ENCODE measurements at regions not wholly inside any gene's neighbourhood (a gene's known extent, or its start where the extent isn't known, plus 50 kb on each side); places are given as distances from the start of the nearest gene placed in this dataset.

DNA sequence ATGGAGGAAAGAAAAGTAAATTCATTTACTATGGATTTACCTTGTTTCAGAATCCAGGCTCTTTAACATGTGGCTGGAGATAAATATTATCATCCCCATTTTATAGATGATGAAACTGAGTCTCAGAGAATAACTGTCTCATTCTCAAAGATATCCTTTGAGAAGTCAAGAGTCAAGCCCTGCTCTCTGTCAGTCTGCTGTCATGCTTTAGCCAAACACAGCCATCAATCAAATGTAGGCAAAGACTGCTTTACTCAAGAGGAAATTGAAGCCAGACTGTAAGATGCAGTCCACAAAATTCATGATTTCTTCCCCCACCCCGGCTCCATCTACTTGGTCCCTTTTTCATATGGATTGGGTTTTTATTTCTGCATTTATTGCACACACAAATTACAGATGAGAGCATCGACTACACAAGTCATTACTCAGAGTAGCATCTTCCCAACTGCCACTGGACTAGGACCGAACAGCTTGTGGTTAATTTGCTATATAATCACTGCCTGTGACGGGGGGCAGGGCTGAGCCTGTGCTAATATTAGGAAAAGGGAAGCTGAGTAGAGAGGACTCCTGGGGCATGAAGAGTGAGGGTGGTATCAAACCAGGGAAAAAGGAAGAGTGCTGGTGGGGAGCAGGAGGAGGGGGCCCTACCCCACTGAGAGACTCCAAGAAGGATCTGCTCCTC lies 102.7 kb upstream of the TOP1 start:
- CTCF ChIA-PET = no interaction called here
- dilution Hi-C loops (cut with MboI; ENCODE audit: extremely low pct_ligation_motif_present, low sequenced_read_pairs) = no loop called here

More for the DNA sequence above, 102.7 kb upstream of the TOP1 start:
- Histone ChIP-seq H3K9me1 (replicated peaks; ENCODE audit: control insufficient read depth, extremely low read depth, insufficient read depth, low read length) (no peaks in the 10 kb centered on the region), H3K4me2 (ENCODE audit: insufficient read depth, low read length) (no peak overlapping the region), H3K27ac (ENCODE audit: insufficient read depth, low read depth, low read length) (no peak overlapping the region), H3K36me3 (ENCODE audit: control insufficient read depth in 2 of 2, extremely low read depth in 1 of 2, insufficient read depth in 2 of 2, low read length in 2 of 2) (no peaks in the 10 kb centered on the region), H3K79me2 (ENCODE audit: control insufficient read depth, insufficient read depth, low read length) (no peaks in the 10 kb centered on the region), H3K4me3 (replicated peaks in 1 of 3; ENCODE audit: insufficient read depth in 1 of 3, low read depth in 1 of 3, low read length in 3 of 3) (no peak overlapping the region), H3K9ac (replicated peaks; ENCODE audit: extremely low read depth, insufficient read depth, low read length) (no peak overlapping the region), H3K27me3 (ENCODE audit: control insufficient read depth in 2 of 2, insufficient read depth in 2 of 2, low read length in 2 of 2) (no peaks in the 10 kb centered on the region), H3K9me3 (replicated peaks; ENCODE audit: control insufficient read depth, insufficient read depth, low read length) (no peaks in the 10 kb centered on the region), H2AFZ (ENCODE audit: low read depth, low read length) (no peak overlapping the region), H3K4me1 (ENCODE audit: control insufficient read depth, extremely low read depth, insufficient read depth, low read length) (no peaks in the 10 kb centered on the region), H4K20me1 (replicated peaks; ENCODE audit: control insufficient read depth, extremely low read depth, insufficient read depth, low read length) (no peaks in the 10 kb centered on the region)
- DNase-seq (ENCODE audit: low read depth, low spot score) (no peak), FAIRE-seq (no peak)
- TF ChIP-seq JUN (IDR thresholded peaks at IDR 0.05; ENCODE audit: borderline replicate concordance, insufficient read depth, insufficient read length, low read depth) (no peak), GATA2 (IDR thresholded peaks at IDR 0.05; ENCODE audit: insufficient read depth, insufficient read length, low read depth, low read length) (no peak), POLR2A (IDR thresholded peaks at IDR 0.05; ENCODE audit: low read depth, low read length) (no peak), POLR2AphosphoS5 (IDR thresholded peaks at IDR 0.05; ENCODE audit: insufficient read depth, low read depth, low read length) (no peak), FOS (IDR thresholded peaks at IDR 0.05; ENCODE audit: borderline replicate concordance, insufficient read depth, low read length) (no peak), EZH2 (IDR thresholded peaks at IDR 0.05; ENCODE audit: borderline replicate concordance, low read depth, low read length, severe bottlenecking) (no peak), MYC (IDR thresholded peaks at IDR 0.05; ENCODE audit: low read depth, low read length) (no peak)
- TF ChIP-seq, protein P1, sequence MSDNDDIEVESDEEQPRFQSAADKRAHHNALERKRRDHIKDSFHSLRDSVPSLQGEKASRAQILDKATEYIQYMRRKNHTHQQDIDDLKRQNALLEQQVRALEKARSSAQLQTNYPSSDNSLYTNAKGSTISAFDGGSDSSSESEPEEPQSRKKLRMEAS (IDR thresholded peaks at IDR 0.05; ENCODE audit: insufficient read depth, insufficient read length) = no peak
- TF ChIP-seq, protein P2, sequence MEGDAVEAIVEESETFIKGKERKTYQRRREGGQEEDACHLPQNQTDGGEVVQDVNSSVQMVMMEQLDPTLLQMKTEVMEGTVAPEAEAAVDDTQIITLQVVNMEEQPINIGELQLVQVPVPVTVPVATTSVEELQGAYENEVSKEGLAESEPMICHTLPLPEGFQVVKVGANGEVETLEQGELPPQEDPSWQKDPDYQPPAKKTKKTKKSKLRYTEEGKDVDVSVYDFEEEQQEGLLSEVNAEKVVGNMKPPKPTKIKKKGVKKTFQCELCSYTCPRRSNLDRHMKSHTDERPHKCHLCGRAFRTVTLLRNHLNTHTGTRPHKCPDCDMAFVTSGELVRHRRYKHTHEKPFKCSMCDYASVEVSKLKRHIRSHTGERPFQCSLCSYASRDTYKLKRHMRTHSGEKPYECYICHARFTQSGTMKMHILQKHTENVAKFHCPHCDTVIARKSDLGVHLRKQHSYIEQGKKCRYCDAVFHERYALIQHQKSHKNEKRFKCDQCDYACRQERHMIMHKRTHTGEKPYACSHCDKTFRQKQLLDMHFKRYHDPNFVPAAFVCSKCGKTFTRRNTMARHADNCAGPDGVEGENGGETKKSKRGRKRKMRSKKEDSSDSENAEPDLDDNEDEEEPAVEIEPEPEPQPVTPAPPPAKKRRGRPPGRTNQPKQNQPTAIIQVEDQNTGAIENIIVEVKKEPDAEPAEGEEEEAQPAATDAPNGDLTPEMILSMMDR (IDR thresholded peaks at IDR 0.05; ENCODE audit: extremely low read depth in 1 of 2, insufficient read depth in 1 of 2, low read depth in 1 of 2, low read length in 2 of 2) = no peak
- no TSS peak for BruUV-seq (replicated peaks)
- POLR2A ChIA-PET = interaction anchor here (0.6 kb wide), 1 partner anchor 1782 kb away, joined by 6 read pairs; no protein-coding TSS in a partner anchor
- intact Hi-C loops (cut with micrococcal nuclease) = no loop called here
